ENCODE measurements at regions not wholly inside any gene's neighbourhood (a gene's known extent, or its start where the extent isn't known, plus 50 kb on each side); places are given as distances from the start of the nearest gene placed in this dataset.
A peak's percentile ranks its signal among the peaks of the same experiment; 100 is the strongest.

DNA sequence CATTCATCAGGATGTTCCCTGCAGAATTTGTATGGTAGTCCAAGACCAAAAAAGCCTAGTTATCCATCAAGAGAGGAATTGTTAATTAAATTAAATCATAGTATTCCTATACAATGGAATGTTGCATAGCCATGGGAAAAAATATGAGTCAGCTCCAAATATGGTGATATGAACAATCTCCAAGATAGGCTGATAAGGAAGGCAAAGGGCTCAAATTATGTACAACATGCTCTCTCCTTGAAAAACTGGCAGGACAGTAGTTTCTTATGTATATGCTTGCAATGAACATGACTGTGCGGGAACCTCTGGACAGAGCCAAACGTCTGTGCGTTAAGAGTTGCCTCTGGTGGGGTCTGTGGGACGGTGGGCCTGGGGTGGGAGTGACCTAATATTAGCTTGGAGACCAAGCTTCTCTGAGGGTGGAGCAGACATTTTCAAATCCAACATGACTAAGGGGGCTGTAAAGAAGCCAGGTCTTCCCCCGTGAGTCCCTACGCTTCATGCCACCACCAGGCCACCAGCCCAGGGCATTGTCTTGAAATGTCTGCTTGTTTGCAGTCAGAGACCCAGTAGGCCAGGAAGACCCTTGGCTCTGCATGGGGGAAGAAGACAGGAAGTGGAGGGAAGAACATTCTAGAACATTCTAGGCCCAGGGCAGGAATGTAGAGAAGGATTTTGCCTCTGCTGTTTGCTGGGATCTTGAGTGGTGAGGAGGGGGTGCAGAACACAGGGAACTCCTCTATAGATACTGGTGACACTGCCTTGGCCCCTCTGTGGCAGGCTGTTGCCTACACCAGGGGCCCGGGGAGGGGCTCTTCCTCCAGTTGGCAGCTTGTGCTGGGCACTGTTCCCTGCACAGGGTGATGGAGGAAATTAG, 244.0 kb upstream of the HS6ST1 start:
- TF ChIP-seq, protein P1, sequence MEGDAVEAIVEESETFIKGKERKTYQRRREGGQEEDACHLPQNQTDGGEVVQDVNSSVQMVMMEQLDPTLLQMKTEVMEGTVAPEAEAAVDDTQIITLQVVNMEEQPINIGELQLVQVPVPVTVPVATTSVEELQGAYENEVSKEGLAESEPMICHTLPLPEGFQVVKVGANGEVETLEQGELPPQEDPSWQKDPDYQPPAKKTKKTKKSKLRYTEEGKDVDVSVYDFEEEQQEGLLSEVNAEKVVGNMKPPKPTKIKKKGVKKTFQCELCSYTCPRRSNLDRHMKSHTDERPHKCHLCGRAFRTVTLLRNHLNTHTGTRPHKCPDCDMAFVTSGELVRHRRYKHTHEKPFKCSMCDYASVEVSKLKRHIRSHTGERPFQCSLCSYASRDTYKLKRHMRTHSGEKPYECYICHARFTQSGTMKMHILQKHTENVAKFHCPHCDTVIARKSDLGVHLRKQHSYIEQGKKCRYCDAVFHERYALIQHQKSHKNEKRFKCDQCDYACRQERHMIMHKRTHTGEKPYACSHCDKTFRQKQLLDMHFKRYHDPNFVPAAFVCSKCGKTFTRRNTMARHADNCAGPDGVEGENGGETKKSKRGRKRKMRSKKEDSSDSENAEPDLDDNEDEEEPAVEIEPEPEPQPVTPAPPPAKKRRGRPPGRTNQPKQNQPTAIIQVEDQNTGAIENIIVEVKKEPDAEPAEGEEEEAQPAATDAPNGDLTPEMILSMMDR (conservative IDR thresholded peaks at IDR 0.05; ENCODE audit: low read length), result no peak
- no peak overlapping the region for H3K4me3 ChIP-seq (ENCODE audit: low read length)
- no peak for DNase-seq (ENCODE audit: low read depth)

DNA sequence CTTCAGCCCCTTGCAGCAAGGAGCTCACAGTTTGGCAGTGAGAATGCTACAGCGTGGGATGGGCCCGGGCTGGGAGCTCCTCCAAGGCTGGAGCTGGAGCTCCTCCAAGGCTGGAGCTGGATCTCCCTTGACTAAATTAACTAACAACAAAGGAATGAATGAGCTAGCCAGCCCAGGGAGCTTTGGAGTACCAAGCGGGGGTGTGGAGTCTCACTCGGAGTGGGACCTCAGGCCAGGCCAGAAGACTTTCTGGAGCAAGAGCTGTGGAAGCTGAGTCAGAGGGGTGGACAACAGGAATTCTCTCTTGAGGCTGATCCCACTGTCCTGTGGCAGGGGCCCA, 244.7 kb upstream of the HS6ST1 start:
- H3K4me3 ChIP-seq (ENCODE audit: low read length), result no peak overlapping the region
- peak; percentile 96 for DNase-seq (ENCODE audit: low read depth)
- TF ChIP-seq, protein P1 (conservative IDR thresholded peaks at IDR 0.05; ENCODE audit: low read length), result no peak

DNA sequence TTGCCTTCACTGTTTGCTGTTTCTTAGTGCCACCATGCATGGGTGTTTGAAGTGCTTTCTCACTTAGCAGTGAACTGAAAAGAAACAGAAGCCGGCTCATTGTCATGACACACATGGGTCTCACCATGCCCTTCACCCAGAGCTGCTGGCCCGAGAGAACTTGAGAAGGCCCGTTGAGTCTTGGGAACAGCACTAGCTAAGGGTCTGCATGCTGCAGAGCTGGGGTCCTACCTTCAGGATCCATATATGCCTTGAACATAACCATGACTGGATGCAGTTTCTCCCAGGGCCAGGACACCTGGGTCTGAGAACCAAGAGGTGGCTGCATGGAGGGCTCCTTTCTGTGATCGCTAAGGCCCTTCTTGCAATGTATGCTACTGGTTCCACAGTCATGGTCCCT, 245.5 kb upstream of the HS6ST1 start:
- DNase-seq (ENCODE audit: low read depth), result no peak
- no peak overlapping the region for H3K4me3 ChIP-seq (ENCODE audit: low read length)
- TF ChIP-seq, protein P1 (conservative IDR thresholded peaks at IDR 0.05; ENCODE audit: low read length), result no peak

DNA sequence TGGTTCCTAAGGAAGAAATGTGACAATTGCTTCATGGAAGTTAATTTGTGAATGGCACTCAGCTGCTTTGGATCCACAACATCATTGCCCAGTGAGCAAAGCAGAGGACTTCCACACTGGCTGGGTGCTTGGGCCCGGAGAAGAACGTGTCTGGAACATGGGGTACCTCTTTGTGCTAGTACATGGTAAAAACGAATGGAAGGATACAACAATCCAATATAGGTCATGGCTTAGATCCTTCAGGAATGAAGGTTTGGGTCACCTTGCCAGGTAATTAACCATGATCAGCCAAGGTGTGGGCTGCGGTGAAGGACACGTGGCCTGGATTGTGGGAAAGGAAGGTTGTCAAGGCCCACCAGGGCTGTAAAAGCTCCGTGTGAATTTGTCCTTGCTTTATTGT, 245.9 kb upstream of the HS6ST1 start:
- no peak overlapping the region for H3K4me3 ChIP-seq (ENCODE audit: low read length)
- no peak for DNase-seq (ENCODE audit: low read depth)
- TF ChIP-seq, protein P1 (conservative IDR thresholded peaks at IDR 0.05; ENCODE audit: low read length), result no peak

DNA sequence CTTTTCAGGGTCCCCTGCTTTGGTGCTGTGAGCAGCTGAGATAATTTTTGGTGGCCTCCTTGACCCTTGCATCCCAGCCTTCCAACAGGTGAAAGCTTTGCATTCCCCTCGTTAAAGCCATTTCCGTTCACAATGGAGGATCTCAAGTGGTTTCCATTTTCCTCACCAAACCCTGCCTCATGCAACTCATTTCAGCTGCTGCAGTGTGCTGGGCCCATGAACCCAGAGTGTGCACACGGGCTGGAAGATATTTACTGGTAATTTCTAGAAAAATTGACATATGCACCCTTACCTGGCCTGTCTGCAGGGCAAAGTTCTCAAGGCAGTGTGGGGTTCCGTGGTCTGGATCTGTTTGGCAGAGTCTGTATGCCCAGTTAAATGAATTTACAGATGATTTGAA, 246.8 kb upstream of the HS6ST1 start:
- H3K4me3 ChIP-seq (ENCODE audit: low read length), result no peak overlapping the region
- TF ChIP-seq, protein P1 (conservative IDR thresholded peaks at IDR 0.05; ENCODE audit: low read length), result no peak
- DNase-seq (ENCODE audit: low read depth), result no peak

DNA sequence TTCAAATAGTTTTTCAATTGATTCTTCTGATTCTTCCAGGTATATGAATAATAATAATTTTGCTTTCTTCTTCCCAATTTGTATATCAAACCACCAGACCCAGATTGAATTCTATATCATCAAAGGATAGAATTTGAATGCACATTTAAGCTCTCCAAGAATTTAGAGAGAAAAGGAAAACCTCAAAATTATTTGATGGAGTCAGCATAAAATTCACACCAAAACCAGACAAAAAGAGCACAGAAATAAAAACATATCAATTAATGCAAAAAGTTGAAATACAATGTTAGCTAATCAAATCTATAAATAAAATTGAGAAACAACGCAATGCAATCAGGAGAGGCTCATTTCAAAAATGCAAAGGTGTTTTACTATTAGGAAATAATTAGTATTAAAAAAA, 248.0 kb upstream of the HS6ST1 start:
- DNase-seq (ENCODE audit: low read depth), result no peak
- TF ChIP-seq, protein P1 (conservative IDR thresholded peaks at IDR 0.05; ENCODE audit: low read length), result no peak

DNA sequence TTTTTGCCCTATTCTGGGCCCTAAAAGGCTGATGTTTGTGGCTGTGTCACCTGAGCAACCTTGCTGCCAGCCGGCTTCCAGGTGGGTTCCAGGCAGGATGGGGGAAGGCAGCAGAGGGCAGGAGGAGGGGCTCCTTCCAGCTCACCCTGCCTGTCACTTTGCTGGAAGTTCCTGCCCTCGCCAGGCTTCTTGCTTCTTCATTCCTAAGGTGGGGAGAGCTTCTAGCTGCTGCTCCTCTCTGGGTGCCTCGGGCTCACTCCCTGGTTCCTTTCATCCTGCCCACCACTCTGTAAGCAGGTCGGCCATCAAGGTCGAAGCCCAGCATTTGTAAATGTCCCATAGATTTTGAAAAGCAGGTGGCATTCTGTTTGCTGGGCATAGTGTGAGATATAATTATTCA, 249.4 kb upstream of the HS6ST1 start:
- DNase-seq (ENCODE audit: low read depth), result no peak
- no peak overlapping the region for H3K4me3 ChIP-seq (ENCODE audit: low read length)
- TF ChIP-seq, protein P1 (conservative IDR thresholded peaks at IDR 0.05; ENCODE audit: low read length), result no peak

More for the DNA sequence above, 248.0 kb upstream of the HS6ST1 start:
- no peak overlapping the region for H3K4me3 ChIP-seq (ENCODE audit: low read length)

All from AG10803 (cell line).